ENCODE measurements at regions not wholly inside any gene's neighbourhood (a gene's known extent, or its start where the extent isn't known, plus 50 kb on each side); places are given as distances from the start of the nearest gene placed in this dataset.

GRCh38 chr13:83937579-83937978 is 55.3 kb upstream of the SLITRK1 start:
- WGBS, 2 experiments (ENCODE audit: extremely low coverage in 2 of 2, insufficient read length in 1 of 2), result no CpG with 5 or more reads among the region's 1 CpG
- no peak overlapping the region for H3K23ac ChIP-seq (ENCODE audit: low read depth, low read length)
- no peak for TF ChIP-seq RFX5 (IDR thresholded peaks at IDR 0.05; ENCODE audit: low read depth, low read length)
- no peak for TF ChIP-seq MXI1 (IDR thresholded peaks at IDR 0.05; ENCODE audit: borderline replicate concordance, low read depth, low read length)
- TF ChIP-seq FOS (IDR thresholded peaks at IDR 0.05; ENCODE audit: low read depth, low read length), result no peak
- BruUV-seq (replicated peaks), result no TSS peak
- no peaks in the 10 kb centered on the region for H3K36me3 ChIP-seq (ENCODE audit: control insufficient read depth, insufficient read depth, low read length)
- H3K9me3 ChIP-seq (ENCODE audit: control insufficient read depth, insufficient read depth, low read length), result no peaks in the 10 kb centered on the region; the same call in 1 of the 2 replicates
- H4K8ac ChIP-seq (ENCODE audit: low read depth in 2 of 2, low read length in 2 of 2), result no peak overlapping the region
- H3K56ac ChIP-seq (ENCODE audit: extremely low read depth, insufficient read depth, low read length), result no peak overlapping the region
- H2BK5ac ChIP-seq (ENCODE audit: low read depth, low read length, poor library complexity, severe bottlenecking), result no peak overlapping the region
- H4K91ac ChIP-seq (ENCODE audit: insufficient read depth, low read depth, low read length), result no peak overlapping the region
- H2AFZ ChIP-seq (replicated peaks; ENCODE audit: low read length, poor library complexity), result no peak overlapping the region
- no peak overlapping the region for H3K27ac ChIP-seq (ENCODE audit: insufficient read depth, low read length)
- H3K79me1 ChIP-seq (ENCODE audit: low read depth in 1 of 2, low read length in 2 of 2), result no peaks in the 10 kb centered on the region
- H3K4ac ChIP-seq (ENCODE audit: low read depth, low read length), result no peak overlapping the region
- dilution Hi-C loops (cut with HindIII; ENCODE audit: low sequenced_read_pairs, unreplicated experiment) (no loop called here), in situ Hi-C loops (cut with MboI; ENCODE audit: low sequenced_read_pairs) (no loop called here), intact Hi-C loops (cut with micrococcal nuclease) (no loop called here)
- H3K4me3 ChIP-seq (ENCODE audit: insufficient read depth, low read depth, low read length), result no peak overlapping the region
- ChIA-PET POLR2A (ENCODE audit: unreplicated experiment) (no interaction called here), CTCF (no interaction called here)
- no peaks in the 10 kb centered on the region for H4K20me1 ChIP-seq (ENCODE audit: insufficient read depth, low read length)
- H3K9ac ChIP-seq (ENCODE audit: low read depth, low read length), result no peak overlapping the region
- H3K9me1 ChIP-seq (ENCODE audit: insufficient read depth, low read length), result no peaks in the 10 kb centered on the region
- no peak overlapping the region for H2BK20ac ChIP-seq (ENCODE audit: low read depth, low read length)
- no peak overlapping the region for H2BK120ac ChIP-seq (ENCODE audit: low read depth, low read length)
- no peak for DNase-seq
- H2AK9ac ChIP-seq (replicated peaks; ENCODE audit: low read depth, low read length, poor library complexity), result no peak overlapping the region
- ATAC-seq (ENCODE audit: low read depth), result no peak
- no peak overlapping the region for H2AK5ac ChIP-seq (ENCODE audit: low read depth, low read length)
- H3K4me1 ChIP-seq (ENCODE audit: control insufficient read depth, insufficient read depth, low read length), result no peaks in the 10 kb centered on the region
- no peak overlapping the region for H2BK15ac ChIP-seq (ENCODE audit: low read depth, low read length)
- no peaks in the 10 kb centered on the region for H3K27me3 ChIP-seq (ENCODE audit: control insufficient read depth, insufficient read depth, low read length)
- no peak overlapping the region for H3K4me2 ChIP-seq (ENCODE audit: low read depth, low read length)
- no peak overlapping the region for H4K5ac ChIP-seq (ENCODE audit: low read depth, low read length)
- H3K18ac ChIP-seq (ENCODE audit: low read depth, low read length), result no peak overlapping the region
- H3K14ac ChIP-seq (replicated peaks; ENCODE audit: low read depth, low read length), result no peak overlapping the region

Measured in IMR-90 (cell line).